ENCODE measurements at regions not wholly inside any gene's neighbourhood (a gene's known extent, or its start where the extent isn't known, plus 50 kb on each side); places are given as distances from the start of the nearest gene placed in this dataset.

DNA sequence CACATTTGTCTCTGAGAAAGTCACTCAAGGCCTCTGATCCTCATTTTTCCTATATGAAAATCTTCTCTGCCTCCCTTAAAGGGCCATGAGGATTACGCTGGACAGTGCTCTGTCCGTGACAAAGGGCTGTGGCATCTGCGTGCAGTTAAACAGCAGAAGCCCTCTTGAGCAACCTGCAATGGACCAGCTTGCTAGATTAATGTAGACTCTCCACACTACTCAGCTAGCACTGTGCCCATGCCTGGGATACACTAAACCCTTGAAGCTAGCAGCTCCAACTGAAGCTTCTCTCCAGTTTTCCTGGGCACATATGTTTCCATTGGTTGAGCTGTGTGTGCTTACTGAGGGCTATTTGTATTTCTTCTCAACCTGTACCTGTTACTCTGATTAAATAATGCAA is 303.8 kb downstream of the RPLP1 start:
- H3K4me1 Mint-ChIP-seq, result peaks cover 12% of the 10 kb centered on the region
- H3K27ac Mint-ChIP-seq, result no peak overlapping the region
- ChIA-PET CTCF (interaction anchor here (1.2 to 2.0 kb wide), 2 partner anchors 278 to 732 kb away, joined by 3 to 6 read pairs; no protein-coding TSS in a partner anchor), POLR2A (no interaction called here)
- ATAC-seq (no peak), DNase-seq (ENCODE audit: low spot score) (no peak)
- H3K27me3 Mint-ChIP-seq (ENCODE audit: low read depth), result no peaks in the 10 kb centered on the region; the same call in 1 of the 2 replicates
- no peak overlapping the region for H3K4me3 Mint-ChIP-seq
- peaks cover 12% of the 10 kb centered on the region for H3K36me3 Mint-ChIP-seq
- H3K9me3 Mint-ChIP-seq, result peaks cover 16% of the 10 kb centered on the region
- no peak for TF ChIP-seq ZNF281 (CRISPR knock-in tag; IDR thresholded peaks at IDR 0.05)
- TF ChIP-seq MXD4 (CRISPR knock-in tag; IDR thresholded peaks at IDR 0.05; ENCODE audit: borderline replicate concordance), result no peak
- TF ChIP-seq ZNF416 (CRISPR knock-in tag; IDR thresholded peaks at IDR 0.05), result no peak

GRCh38 chr15:69757186-69757585 is 304.6 kb downstream of the RPLP1 start:
- Mint-ChIP-seq H3K4me1 (peaks cover 12% of the 10 kb centered on the region), H3K27ac (no peak overlapping the region), H3K36me3 (peaks cover 12% of the 10 kb centered on the region), H3K27me3 (ENCODE audit: low read depth) (no peaks in the 10 kb centered on the region; the same call in 1 of the 2 replicates), H3K4me3 (no peak overlapping the region), H3K9me3 (peaks cover 16% of the 10 kb centered on the region)
- ChIA-PET CTCF (no interaction called here), POLR2A (no interaction called here)
- no peak for TF ChIP-seq USF1 (CRISPR knock-in tag; IDR thresholded peaks at IDR 0.05)
- no peak for TF ChIP-seq CREM (CRISPR knock-in tag; IDR thresholded peaks at IDR 0.05)
- TF ChIP-seq, protein P1, sequence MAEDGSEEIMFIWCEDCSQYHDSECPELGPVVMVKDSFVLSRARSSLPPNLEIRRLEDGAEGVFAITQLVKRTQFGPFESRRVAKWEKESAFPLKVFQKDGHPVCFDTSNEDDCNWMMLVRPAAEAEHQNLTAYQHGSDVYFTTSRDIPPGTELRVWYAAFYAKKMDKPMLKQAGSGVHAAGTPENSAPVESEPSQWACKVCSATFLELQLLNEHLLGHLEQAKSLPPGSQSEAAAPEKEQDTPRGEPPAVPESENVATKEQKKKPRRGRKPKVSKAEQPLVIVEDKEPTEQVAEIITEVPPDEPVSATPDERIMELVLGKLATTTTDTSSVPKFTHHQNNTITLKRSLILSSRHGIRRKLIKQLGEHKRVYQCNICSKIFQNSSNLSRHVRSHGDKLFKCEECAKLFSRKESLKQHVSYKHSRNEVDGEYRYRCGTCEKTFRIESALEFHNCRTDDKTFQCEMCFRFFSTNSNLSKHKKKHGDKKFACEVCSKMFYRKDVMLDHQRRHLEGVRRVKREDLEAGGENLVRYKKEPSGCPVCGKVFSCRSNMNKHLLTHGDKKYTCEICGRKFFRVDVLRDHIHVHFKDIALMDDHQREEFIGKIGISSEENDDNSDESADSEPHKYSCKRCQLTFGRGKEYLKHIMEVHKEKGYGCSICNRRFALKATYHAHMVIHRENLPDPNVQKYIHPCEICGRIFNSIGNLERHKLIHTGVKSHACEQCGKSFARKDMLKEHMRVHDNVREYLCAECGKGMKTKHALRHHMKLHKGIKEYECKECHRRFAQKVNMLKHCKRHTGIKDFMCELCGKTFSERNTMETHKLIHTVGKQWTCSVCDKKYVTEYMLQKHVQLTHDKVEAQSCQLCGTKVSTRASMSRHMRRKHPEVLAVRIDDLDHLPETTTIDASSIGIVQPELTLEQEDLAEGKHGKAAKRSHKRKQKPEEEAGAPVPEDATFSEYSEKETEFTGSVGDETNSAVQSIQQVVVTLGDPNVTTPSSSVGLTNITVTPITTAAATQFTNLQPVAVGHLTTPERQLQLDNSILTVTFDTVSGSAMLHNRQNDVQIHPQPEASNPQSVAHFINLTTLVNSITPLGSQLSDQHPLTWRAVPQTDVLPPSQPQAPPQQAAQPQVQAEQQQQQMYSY (CRISPR knock-in tag; IDR thresholded peaks at IDR 0.05), result no peak
- TF ChIP-seq ZNF121 (CRISPR knock-in tag; IDR thresholded peaks at IDR 0.05), result no peak
- no peak for DNase-seq (ENCODE audit: low spot score)
- no peak for ATAC-seq

- peaks cover 8% of the 10 kb centered on the region for H3K9me3 Mint-ChIP-seq
- DNase-seq (ENCODE audit: low spot score), result no peak
- no peak overlapping the region for H3K4me3 Mint-ChIP-seq
- H3K27me3 Mint-ChIP-seq (ENCODE audit: low read depth), result no peaks in the 10 kb centered on the region; the same call in 1 of the 2 replicates
- ChIA-PET CTCF (no interaction called here), POLR2A (no interaction called here)
- peaks cover 4% of the 10 kb centered on the region for H3K36me3 Mint-ChIP-seq
- H3K27ac Mint-ChIP-seq, result no peak overlapping the region
- H3K4me1 Mint-ChIP-seq, result peaks cover 15% of the 10 kb centered on the region
- no peak for ATAC-seq
- TF ChIP-seq ZNF121 (CRISPR knock-in tag; IDR thresholded peaks at IDR 0.05) (no peak), CBFB (CRISPR knock-in tag; IDR thresholded peaks at IDR 0.05; ENCODE audit: low read depth) (no peak), HMGA2 (CRISPR knock-in tag; IDR thresholded peaks at IDR 0.05) (no peak), SOX15 (CRISPR knock-in tag; IDR thresholded peaks at IDR 0.05) (no peak)
Measured at GRCh38 chr15:69758291-69758771, 305.7 kb downstream of the RPLP1 start.

DNA sequence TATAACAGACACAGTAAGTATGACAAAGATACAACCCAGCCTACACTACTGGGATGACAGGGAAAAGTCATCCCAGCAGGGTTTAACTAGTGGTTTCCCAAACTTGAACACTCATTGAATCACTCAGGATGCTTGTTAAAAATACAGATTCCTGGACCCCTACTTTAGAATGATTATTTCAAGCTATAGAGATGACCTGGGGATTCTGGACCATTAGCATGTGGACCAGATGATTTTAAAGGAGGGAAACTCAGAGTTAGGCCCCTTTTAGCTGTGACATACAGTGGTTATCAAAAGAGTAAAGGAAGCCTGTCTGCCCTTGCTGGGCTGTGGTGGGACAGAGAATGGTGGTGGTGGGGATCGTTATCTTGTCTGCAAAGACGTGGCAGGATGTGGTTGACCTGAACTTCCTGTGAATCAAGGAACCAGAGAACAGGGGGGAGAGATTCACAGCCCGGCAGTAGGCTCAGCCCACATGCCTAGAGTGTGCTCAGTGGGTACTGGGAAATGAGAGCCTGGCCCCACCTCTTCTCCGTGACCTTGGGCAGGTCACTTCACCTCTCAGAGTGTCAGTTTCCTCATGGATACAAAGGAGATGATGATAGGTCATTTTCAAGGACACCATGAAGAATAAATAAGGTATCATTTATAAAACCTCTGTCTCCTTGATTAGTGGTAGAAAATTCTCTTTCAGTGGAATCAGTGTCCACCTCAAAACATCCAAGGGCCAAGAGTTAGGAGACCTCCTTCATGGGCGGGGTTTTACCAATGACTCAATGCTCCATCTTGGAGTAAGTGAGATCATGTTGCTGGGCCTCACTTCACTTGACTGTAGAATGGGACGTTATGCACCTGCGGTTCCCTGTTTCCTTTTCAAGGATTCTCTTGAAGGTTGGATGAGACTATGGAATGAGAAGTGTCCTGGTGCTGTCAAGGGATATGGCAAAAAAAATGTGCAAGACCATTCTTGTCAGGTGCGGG is 306.5 kb downstream of the RPLP1 start:
- POLR2A ChIA-PET, result no interaction called here
- H3K4me1 Mint-ChIP-seq, result peaks cover 15% of the 10 kb centered on the region
- no peaks in the 10 kb centered on the region; the same call in 1 of the 2 replicates for H3K27me3 Mint-ChIP-seq (ENCODE audit: low read depth)
- no peak for ATAC-seq
- no peak overlapping the region for H3K4me3 Mint-ChIP-seq
- no peaks in the 10 kb centered on the region for H3K36me3 Mint-ChIP-seq
- DNase-seq (ENCODE audit: low spot score), result no peak
- no peak overlapping the region for H3K27ac Mint-ChIP-seq
- H3K9me3 Mint-ChIP-seq, result peaks cover under 1% of the 10 kb centered on the region; the same call in 1 of the 2 replicates
- CTCF ChIA-PET, result no interaction called here
- TF ChIP-seq ZMAT4 (CRISPR knock-in tag; IDR thresholded peaks at IDR 0.05) (no peak), USF2 (CRISPR knock-in tag; IDR thresholded peaks at IDR 0.05) (no peak), TP53 (CRISPR knock-in tag; IDR thresholded peaks at IDR 0.05) (no peak), AFF4 (CRISPR knock-in tag; IDR thresholded peaks at IDR 0.05; ENCODE audit: borderline replicate concordance) (no peak)

Measured in WTC11 (cell line).